ENCODE measurements at regions not wholly inside any gene's neighbourhood (a gene's known extent, or its start where the extent isn't known, plus 50 kb on each side); places are given as distances from the start of the nearest gene placed in this dataset.

- TF ChIP-seq ZNF462 (CRISPR knock-in tag; IDR thresholded peaks at IDR 0.05) (no peak), ETS1 (IDR thresholded peaks at IDR 0.05) (no peak), EZH2 (IDR thresholded peaks at IDR 0.05; ENCODE audit: low read depth, unreplicated experiment) (no peak), ZNF331 (CRISPR knock-in tag; IDR thresholded peaks at IDR 0.05; ENCODE audit: low read depth) (no peak), POLR2AphosphoS5 (IDR thresholded peaks at IDR 0.05; ENCODE audit: low read depth) (no peak)
Measured at GRCh38 chr14:101071493-101071906, 168.0 kb upstream of the RTL1 start (continued).

DNA sequence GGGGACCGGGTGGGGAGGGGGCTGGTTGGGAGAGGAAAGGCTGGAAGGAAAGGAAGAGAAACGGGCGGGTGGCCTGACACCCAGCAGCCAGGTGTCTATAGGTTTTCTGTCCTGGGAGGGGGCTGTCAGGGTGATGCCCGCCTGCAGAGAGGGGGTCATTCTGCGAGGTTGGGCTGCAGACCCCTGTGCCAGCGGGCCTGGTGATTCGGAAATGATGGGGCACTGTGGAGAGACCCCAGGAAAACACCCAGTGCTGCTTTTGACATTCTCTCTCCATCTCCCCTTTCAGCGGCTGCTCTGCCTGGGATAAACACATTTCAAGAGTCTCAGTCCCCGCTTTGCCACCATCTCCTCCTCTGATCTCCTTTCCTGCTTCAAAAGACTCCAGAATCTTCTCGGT, 168.5 kb upstream of the RTL1 start:
- Mint-ChIP-seq H3K36me3 (ENCODE audit: low read depth) (peaks cover 5% of the 10 kb centered on the region; the same call in 1 of the 3 replicates), H3K4me1 (peaks cover 23% of the 10 kb centered on the region), H3K27ac (no peak overlapping the region), H3K4me3 (no peak overlapping the region), H3K27me3 (ENCODE audit: insufficient read depth, low read depth, poor library complexity) (peaks cover 19% of the 10 kb centered on the region), H3K9me3 (peaks cover 6% of the 10 kb centered on the region; the same call in 1 of the 3 replicates)
- H2AFZ ChIP-seq: no peak overlapping the region
- DNase-seq (ENCODE audit: low spot score) (no peak), ATAC-seq (no peak)
- H3K79me2 ChIP-seq (replicated peaks; ENCODE audit: insufficient read depth): no peaks in the 10 kb centered on the region
- H3K9me2 ChIP-seq (ENCODE audit: insufficient read depth): no peaks in the 10 kb centered on the region
- peaks cover 8% of the 10 kb centered on the region for H3K27me3 ChIP-seq (ENCODE audit: insufficient read depth)
- TF ChIP-seq ETS1 (IDR thresholded peaks at IDR 0.05) (no peak), ZNF331 (CRISPR knock-in tag; IDR thresholded peaks at IDR 0.05; ENCODE audit: low read depth) (no peak), POLR2AphosphoS5 (IDR thresholded peaks at IDR 0.05; ENCODE audit: low read depth) (no peak), ZNF114 (CRISPR knock-in tag; IDR thresholded peaks at IDR 0.05) (no peak), NANOG (IDR thresholded peaks at IDR 0.05; ENCODE audit: borderline replicate concordance) (no peak), EZH2phosphoT487 (IDR thresholded peaks at IDR 0.05; ENCODE audit: unreplicated experiment) (no peak)
- no peaks in the 10 kb centered on the region for H3K36me3 ChIP-seq (ENCODE audit: insufficient read depth)
- H3K4me1 ChIP-seq (ENCODE audit: insufficient read depth): peaks cover 24% of the 10 kb centered on the region
- H3K27ac ChIP-seq (ENCODE audit: low read depth): no peak overlapping the region
- no peaks in the 10 kb centered on the region for H3F3A ChIP-seq (replicated peaks; ENCODE audit: low read depth)
- H4K20me1 ChIP-seq (replicated peaks; ENCODE audit: insufficient read depth): no peaks in the 10 kb centered on the region
- no peak overlapping the region for H3K4me2 ChIP-seq
- H3K4me3 ChIP-seq: no peak overlapping the region
